C4-2B (cell line): ENCODE measurements at regions not wholly inside any gene's neighbourhood (a gene's known extent, or its start where the extent isn't known, plus 50 kb on each side); places are given as distances from the start of the nearest gene placed in this dataset.

Experiments
- ZFX ChIP-seq: fragments of 450-650 bp; IDR thresholded peaks from 2 replicates; pipeline ENCODE4 v1.6.1; 2017
- TF ChIP-seq, protein P1 (sequence below): fragments of 450-650 bp; conservative IDR thresholded peaks from 2 replicates; pipeline ENCODE4 v1.5.1; 2017; ENCODE audit warnings: mild to moderate bottlenecking

DNA sequence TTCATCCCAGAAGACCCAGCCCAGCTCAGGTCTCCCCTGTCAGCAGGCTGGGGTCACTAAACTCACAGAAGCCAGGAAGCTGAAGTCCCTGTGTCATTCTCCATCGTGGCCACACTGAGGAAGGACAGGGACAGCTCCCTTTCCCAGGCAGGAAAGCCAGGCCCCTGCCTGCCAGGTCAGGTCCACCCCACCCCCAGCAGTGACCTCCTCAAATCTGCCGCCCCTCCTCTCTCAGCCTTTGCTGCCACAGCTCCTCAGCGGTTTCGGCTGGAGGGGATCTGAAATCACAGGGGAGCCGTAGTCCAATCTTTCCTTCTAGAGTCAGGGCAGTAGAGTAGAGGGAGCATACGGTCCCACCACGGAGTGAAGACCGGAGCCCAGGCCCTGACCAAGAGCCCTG is 150.9 kb upstream of the UNC5B start:
- TF ChIP-seq, protein P1, sequence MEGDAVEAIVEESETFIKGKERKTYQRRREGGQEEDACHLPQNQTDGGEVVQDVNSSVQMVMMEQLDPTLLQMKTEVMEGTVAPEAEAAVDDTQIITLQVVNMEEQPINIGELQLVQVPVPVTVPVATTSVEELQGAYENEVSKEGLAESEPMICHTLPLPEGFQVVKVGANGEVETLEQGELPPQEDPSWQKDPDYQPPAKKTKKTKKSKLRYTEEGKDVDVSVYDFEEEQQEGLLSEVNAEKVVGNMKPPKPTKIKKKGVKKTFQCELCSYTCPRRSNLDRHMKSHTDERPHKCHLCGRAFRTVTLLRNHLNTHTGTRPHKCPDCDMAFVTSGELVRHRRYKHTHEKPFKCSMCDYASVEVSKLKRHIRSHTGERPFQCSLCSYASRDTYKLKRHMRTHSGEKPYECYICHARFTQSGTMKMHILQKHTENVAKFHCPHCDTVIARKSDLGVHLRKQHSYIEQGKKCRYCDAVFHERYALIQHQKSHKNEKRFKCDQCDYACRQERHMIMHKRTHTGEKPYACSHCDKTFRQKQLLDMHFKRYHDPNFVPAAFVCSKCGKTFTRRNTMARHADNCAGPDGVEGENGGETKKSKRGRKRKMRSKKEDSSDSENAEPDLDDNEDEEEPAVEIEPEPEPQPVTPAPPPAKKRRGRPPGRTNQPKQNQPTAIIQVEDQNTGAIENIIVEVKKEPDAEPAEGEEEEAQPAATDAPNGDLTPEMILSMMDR: no peak
- no peak for TF ChIP-seq ZFX
